GM20431 (cell line): ENCODE measurements at regions not wholly inside any gene's neighbourhood (a gene's known extent, or its start where the extent isn't known, plus 50 kb on each side); places are given as distances from the start of the nearest gene placed in this dataset.
"Not testable (repeated sequence)": the region's sequence is repeated elsewhere in the genome, so short reads cannot be mapped to it uniquely, and the experiment has no call there.

Source experiments
- in situ Hi-C: fragments of 300-500 bp; cut with MseI, MboI; formaldehyde crosslinking; loops from one replicate; pipeline ENCODE4 v1.15.0; 2020; ENCODE audit warnings: low sequenced_read_pairs; ENCODE audit not compliant: unreplicated experiment

- in situ Hi-C loops = no loop called here
Observed at GRCh38 chr7:106535234-106535932, 125.6 kb downstream of the CCDC71L start.

DNA sequence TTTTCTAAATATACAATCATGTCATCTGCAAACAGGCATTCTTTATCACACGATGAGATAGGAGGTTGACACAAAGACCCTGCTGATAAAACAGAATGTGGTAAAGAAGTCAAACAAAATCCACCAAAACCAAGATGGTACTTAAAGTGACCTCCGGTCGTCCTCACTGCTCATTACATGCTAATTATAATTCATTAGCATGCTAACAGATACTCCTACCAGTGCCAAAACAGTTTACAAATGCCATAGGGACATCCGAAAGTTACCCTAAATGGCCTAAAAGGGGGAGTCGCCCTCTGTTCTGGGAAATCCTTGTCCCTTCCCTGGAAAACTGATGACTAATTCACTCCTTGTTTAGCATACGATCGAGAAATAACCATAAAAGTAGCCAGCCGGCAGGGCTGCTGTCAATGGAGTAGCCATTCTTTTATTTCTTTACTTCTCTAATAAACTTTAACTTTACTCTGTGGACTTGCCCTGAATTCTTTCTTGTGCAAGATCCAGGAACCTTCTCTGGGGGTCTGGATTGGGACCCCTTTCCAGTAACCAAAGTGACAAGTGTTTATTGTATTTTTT lies 126.6 kb downstream of the CCDC71L start:
- in situ Hi-C loops = no loop called here

GRCh38 chr7:106530183-106530582 lies 130.8 kb downstream of the CCDC71L start:
- in situ Hi-C loops = not testable (repeated sequence)

DNA sequence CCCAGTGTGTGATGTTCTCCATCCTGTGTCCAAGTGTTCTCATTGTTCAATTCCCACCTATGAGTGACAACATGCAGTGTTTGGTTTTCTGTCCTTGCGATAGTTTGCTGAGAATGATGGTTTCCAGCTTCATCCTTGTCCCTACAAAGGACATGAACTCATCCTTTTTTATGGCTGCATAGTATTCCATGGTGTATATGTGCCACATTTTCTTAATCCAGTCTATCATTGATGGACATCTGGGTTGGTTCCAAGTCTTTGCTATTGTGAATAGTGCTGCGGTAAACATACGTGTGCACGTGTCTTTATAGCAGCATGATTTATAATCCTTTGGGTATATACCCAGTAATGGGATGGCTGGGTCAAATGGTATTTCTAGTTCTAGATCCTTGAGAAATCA lies 134.3 kb downstream of the CCDC71L start:
- in situ Hi-C loops = not testable (repeated sequence)

- in situ Hi-C loops = no loop called here
Observed at GRCh38 chr7:106524690-106525059, 136.3 kb downstream of the CCDC71L start.

GRCh38 chr7:106523482-106523881 lies 137.5 kb downstream of the CCDC71L start:
- in situ Hi-C loops = no loop called here

DNA sequence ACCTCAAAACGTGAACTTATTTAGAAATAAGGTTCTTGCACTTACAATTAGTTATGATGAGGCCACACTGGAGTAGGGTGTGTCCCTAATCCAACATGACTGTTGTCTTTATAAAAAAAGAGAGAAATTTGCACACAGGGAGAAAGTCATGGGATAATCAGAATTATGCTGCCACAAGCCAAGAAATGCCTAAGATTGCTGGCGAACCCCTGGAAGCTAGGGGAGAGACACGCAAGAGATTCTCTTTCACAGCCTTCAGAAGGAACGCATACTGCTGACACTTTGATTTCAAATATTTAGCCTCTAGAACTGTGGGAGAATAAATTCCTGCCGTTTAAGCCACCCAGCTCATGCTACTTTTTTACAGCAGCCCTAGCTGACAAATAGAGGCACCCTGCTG lies 138.3 kb downstream of the CCDC71L start:
- in situ Hi-C loops = no loop called here

DNA sequence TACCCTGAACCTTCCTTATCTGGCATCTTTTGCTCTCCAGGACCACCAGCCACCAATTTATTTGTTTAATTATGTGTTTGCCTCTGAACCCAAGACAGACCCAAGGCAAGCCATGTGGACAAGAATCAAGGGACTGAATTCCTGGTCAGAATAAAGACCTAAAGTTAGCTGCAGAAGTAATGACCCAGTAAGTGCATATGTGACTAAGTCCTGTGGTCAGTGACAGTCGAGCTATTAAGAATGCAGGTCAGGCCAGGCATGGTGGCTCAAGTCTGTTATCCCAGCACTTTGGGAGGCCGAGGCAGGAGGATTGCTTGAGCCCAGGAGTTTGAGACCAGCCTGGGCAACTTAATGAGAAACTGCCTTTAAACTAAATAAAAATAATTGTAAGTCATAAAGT lies 139.4 kb downstream of the CCDC71L start:
- in situ Hi-C loops = no loop called here

DNA sequence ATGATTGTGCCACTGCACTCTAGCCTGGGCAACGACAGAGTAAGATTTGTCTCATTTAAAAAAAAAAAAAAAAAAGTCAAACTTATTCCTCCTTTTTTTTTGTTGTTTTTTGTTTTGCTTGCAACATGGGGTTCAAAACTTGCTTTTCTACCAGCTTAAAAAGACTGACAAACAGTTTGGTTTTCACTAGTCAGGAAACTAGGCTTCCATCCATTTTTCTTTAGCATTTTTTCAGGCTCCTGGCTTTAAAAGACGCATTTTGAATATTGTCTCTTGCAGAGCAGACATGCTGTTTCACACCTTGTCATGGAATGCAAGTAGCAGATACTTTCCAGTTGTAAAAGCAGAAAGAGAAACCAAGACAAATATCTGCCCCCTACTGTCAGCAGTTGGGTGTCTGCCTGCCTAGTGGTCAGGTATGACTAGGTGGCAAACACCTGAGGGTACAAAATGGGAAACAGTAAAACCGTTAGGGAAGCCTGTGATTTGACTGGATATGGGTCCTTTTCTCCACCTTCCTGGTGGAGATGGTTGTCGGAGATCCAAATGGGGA lies 139.9 kb downstream of the CCDC71L start:
- in situ Hi-C loops = no loop called here

DNA sequence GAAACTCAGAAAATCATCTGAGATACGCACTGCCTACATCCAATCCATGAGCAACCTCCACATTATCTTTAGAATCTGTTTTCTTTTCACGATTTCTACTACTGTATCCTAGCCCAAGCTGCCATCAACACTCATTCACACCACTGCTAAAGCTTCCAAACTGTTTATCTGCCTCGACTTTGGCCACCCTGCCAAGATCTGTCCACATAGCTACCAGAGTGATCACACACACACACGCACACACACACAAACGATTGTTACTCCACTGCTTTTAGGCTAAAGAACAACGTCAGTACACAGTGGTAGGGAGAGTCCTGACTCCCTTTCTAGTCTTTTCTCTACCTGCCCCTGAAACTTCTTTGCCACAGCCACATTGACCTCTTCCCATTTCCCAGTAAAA lies 142.0 kb downstream of the CCDC71L start:
- in situ Hi-C loops = no loop called here

DNA sequence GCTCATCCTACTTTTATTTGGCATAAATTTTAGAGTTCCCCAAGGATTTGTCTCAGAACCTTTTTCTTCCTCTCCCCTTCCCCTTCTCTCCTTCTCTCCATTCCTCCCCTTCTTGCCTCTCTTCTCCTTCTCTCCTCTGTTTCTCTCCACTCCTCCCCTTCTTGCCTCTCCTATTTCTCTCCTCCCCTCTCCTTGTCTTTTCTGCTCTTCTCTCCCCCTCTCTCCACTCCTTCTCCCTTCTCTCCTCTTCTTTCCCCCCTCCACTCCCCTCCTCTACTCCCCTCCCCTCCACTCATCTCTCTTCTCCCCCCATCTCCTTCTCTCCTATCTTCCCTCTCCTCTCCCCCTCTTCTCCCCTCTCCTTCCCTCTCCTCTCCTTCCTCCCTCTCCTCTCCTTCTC lies 142.7 kb downstream of the CCDC71L start:
- in situ Hi-C loops = no loop called here

- in situ Hi-C loops = no loop called here
Observed at GRCh38 chr7:106517508-106517907, 143.4 kb downstream of the CCDC71L start.

DNA sequence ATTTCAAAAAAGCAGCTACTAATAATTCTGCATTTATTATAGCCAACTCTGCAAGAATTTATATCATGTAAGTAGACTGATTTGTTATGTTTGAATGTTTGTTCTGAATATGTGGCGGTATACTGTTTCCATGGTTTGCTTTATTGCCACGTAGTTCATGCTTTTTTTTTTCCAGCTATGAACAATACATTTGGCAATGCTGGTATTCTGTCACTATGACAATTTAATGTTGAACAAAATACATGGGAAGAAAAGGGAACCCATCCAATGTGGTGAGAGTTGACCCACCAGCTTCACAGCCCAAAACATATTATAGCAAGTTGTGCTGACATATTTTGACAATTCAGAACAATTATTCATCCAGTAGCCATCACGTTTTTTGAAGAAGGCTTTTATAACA lies 145.6 kb downstream of the CCDC71L start:
- in situ Hi-C loops = no loop called here

- in situ Hi-C loops = no loop called here
Observed at GRCh38 chr7:106514881-106515280, 146.1 kb downstream of the CCDC71L start.

DNA sequence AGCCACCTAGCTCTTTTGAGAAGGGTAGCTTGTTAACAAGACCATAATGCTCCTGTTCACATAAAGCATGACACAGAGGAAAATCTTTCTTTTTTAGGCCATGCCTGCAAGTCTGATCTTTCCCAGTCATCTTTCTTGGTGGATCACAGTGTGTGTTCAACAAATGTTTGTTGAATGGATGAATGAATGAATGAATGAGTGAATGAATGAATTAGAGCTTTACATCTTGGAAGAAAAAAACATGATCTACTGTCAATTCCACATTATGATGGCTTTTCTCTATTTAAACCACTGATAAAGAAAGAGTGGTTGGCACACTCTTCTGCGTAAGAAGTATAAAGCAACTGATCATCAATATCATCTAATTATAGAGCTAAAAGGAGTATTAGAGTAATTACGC lies 148.7 kb downstream of the CCDC71L start:
- in situ Hi-C loops = no loop called here

DNA sequence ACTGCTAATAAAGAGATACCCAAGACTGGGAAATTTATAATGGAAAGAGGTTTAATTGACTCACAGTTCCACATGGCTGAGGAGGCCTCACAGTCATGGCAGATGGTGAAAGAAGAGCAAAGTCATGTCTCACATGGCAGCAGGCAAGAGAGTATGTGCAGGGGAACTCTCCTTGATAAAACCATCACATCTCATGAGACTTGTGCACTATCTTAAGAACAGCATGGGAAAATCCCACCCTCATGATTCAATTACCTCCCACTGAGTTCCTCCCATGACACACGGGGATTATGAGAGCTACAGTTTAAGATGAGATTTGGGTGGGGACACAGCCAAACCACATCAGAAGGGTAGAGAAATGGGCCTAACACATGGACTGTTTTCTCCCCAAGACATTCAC lies 156.3 kb downstream of the CCDC71L start:
- in situ Hi-C loops = no loop called here

- in situ Hi-C loops = no loop called here
Observed at GRCh38 chr7:106504207-106504606, 156.8 kb downstream of the CCDC71L start.

- in situ Hi-C loops = no loop called here
Observed at GRCh38 chr7:106503626-106504025, 157.3 kb downstream of the CCDC71L start.

- in situ Hi-C loops = no loop called here
Observed at GRCh38 chr7:106501605-106502580, 159.1 kb downstream of the CCDC71L start.

- in situ Hi-C loops = no loop called here
Observed at GRCh38 chr7:106499897-106500296, 161.1 kb downstream of the CCDC71L start.

GRCh38 chr7:106498005-106498404 lies 163.0 kb downstream of the CCDC71L start:
- in situ Hi-C loops = not testable (repeated sequence)
